Heart right ventricle (tissue), 16 donors: ENCODE measurements at regions not wholly inside any gene's neighbourhood (a gene's known extent, or its start where the extent isn't known, plus 50 kb on each side); places are given as distances from the start of the nearest gene placed in this dataset.

Experiments used
- ATAC-seq, 8 donors: fragments of 200-7000 bp; cut with Tn5 transposase; one replicate each; pipeline ENCODE4 v1.9.1; 2020; ENCODE audit warnings: mild to moderate bottlenecking in 8 of 8, moderate library complexity in 8 of 8, moderate number of reproducible peaks in 1 of 8
- DNase-seq, 2 donors: peaks; one replicate each; pipeline ENCODE4 v3.0.0-alpha.2; 2020
- H3K27ac ChIP-seq, 10 donors: fragments of 200-600 bp; sonication (generic) in 2 of 10; one replicate each; pipeline versions ENCODE4 v1.5.0 to v1.8.0; 2020 to 2022; ENCODE audit warnings: mild to moderate bottlenecking in 3 of 10
- H3K27me3 ChIP-seq, 7 donors: fragments of 200-600 bp; one replicate each; pipeline ENCODE4 v1.8.0; 2021 to 2022; ENCODE audit warnings: mild to moderate bottlenecking in 2 of 7
- H3K36me3 ChIP-seq, 9 donors: fragments of 200-600 bp; sonication (generic) in 1 of 9; one replicate each; pipeline versions ENCODE4 v1.5.0 to v1.8.0; 2020 to 2022; ENCODE audit warnings: mild to moderate bottlenecking in 2 of 9
- H3K4me1 ChIP-seq, 9 donors: fragments of 200-600 bp; sonication (generic) in 1 of 9; one replicate each; pipeline versions ENCODE4 v1.5.0 to v1.8.0; 2020 to 2022; ENCODE audit warnings: mild to moderate bottlenecking in 4 of 9
- H3K4me3 ChIP-seq, 10 donors: fragments of 200-600 bp; sonication (generic) in 2 of 10; one replicate each; pipeline versions ENCODE4 v1.5.0 to v1.8.0; 2020 to 2022; ENCODE audit warnings: mild to moderate bottlenecking in 7 of 10, moderate library complexity in 2 of 10
- H3K9me3 ChIP-seq, 11 donors: fragments of 200-600 bp in 10 of 11; sonication (generic) in 2 of 11; one replicate each; pipeline versions ENCODE4 v1.5.0 to v1.8.0; 2013 to 2022; ENCODE audit warnings: mild to moderate bottlenecking in 2 of 11, control low read depth in 1 of 11, moderate library complexity in 1 of 11
- WGBS, 2 donors: extraction: QIAGEN DNeasy Blood & Tissue Kit; methylation state at CpG; one replicate each; pipeline ENCODE4 v1.1.7; 2013; ENCODE audit warnings: inconsistent platforms in 1 of 2; 5-methylcytosine and 5-hydroxymethylcytosine counted together
- intact Hi-C, 10 donors: fragments of 100-400 bp; cut with DNase I; formaldehyde crosslinking; loops; one replicate each; pipeline versions ENCODE4 v1.11.1 to v1.14.2; 2022
- TF ChIP-seq, protein P1 (sequence below), 9 donors: fragments of 200-600 bp; sonication (generic) in 2 of 9; IDR thresholded peaks; one replicate each; pipeline versions ENCODE4 v1.5.0 to v1.8.0; 2021 to 2022; ENCODE audit warnings: antibody characterized with exemption in 9 of 9, mild to moderate bottlenecking in 5 of 9, moderate library complexity in 1 of 9
- donor health status: Arrhythmogenic right ventricular cardiomyopathy.
- donor health status: ischemic (EF 13 %, LVEDD 7.1; RV severe dilation, severe dysfunction).
- donor health status: healthy with polysubstance abuse.
- donor health status: DM: no; HTN: yes; CAD: no.
- donor health status: DM: no; HTN: no; CAD: no.
- donor health status: ischemic (EF 25% LVEDD 6.9; RV normal size, moderate dysfunction).
- donor health status: ischemic (EF 25% LVEDD 5.7; RV mildly dilated, moderate dysfunction).
- donor health status: healthy.
- donor health status: DM: yes; HTN: yes; CAD: no.
- donor health status: Ischemic cardiomyopathy.
- donor health status: ischemic (EF 35%, LVEDD 5.7; RV mildly dilated, moderate dysfunction).
- donor health status: nonischemic (EF 11% LVEDD 7.7; RV severe dilation, severe dysfunction).
- donor health status: DM: yes; HTN: yes; CAD: no.
- donor health status: PGD.
- donor health status: ischemic (EF 29% LVEDD 5.4; RV normal size, mild dysfunction).
- donor health status: nonischemic (EF 23%, LVEDD 6.1; RV moderate dilation, normal function).

DNA sequence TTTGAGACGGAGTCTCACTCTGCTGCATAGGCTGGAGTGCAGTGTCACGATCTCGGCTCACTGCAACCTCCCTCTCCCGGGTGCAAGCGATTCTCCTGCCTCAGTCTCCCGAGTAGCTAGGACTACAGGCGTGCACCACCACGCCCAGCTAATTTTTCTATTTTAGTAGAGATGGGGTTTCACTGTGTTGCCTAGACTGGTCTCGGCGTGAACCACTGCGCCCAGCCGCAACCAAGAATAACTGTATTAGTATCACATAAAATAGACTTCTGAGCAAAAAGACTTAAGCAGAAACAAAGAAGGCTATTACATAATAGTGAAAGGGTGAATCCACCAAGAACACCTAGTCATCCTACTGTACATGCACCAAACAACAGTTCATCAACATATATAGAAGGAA is 67.6 kb upstream of the TFEC start:
- H3K4me3 ChIP-seq = no peak overlapping the region
- no peak for ATAC-seq
- peaks cover 0 to 2% (median 0%) of the 10 kb centered on the region in 7 donors for H3K27me3 ChIP-seq
- intact Hi-C loops = no loop called here
- DNase-seq = no peak
- no peak overlapping the region for H3K27ac ChIP-seq
- TF ChIP-seq, protein P1, sequence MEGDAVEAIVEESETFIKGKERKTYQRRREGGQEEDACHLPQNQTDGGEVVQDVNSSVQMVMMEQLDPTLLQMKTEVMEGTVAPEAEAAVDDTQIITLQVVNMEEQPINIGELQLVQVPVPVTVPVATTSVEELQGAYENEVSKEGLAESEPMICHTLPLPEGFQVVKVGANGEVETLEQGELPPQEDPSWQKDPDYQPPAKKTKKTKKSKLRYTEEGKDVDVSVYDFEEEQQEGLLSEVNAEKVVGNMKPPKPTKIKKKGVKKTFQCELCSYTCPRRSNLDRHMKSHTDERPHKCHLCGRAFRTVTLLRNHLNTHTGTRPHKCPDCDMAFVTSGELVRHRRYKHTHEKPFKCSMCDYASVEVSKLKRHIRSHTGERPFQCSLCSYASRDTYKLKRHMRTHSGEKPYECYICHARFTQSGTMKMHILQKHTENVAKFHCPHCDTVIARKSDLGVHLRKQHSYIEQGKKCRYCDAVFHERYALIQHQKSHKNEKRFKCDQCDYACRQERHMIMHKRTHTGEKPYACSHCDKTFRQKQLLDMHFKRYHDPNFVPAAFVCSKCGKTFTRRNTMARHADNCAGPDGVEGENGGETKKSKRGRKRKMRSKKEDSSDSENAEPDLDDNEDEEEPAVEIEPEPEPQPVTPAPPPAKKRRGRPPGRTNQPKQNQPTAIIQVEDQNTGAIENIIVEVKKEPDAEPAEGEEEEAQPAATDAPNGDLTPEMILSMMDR (IDR thresholded peaks at IDR 0.05) = no peak
- no peaks in the 10 kb centered on the region for H3K9me3 ChIP-seq
- peaks cover 0 to 9% (median 0%) of the 10 kb centered on the region in 9 donors for H3K4me1 ChIP-seq
- 96% methylated on average over 12 of the region's 12 CpGs for WGBS, 2 donors
- no peaks in the 10 kb centered on the region for H3K36me3 ChIP-seq

DNA sequence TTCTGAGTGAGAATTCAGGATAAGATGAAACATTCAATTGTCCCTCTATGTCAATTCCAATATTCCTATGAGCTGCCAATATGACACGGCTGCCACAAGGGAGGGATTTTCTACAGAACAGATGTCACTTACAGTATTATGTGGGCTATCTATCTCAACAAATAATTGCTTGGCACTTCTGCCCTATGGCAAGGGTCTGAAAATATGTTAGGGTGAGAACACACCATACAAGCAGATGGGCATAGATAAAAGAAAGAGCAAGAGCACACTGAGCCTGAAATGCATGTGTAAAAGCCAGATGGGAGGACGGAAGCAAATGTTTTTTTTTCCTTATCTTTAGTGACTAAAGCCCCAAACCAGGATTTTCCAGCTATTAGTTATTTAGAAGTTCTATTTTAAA is 70.1 kb upstream of the TFEC start:
- intact Hi-C loops = no loop called here
- DNase-seq (no peak), ATAC-seq (no peak)
- Histone ChIP-seq H3K4me1 (peaks cover 0 to 9% (median 0%) of the 10 kb centered on the region in 9 donors), H3K27ac (no peak overlapping the region), H3K36me3 (no peaks in the 10 kb centered on the region), H3K9me3 (no peaks in the 10 kb centered on the region), H3K27me3 (peaks cover 0 to 8% (median 0%) of the 10 kb centered on the region in 7 donors), H3K4me3 (no peak overlapping the region)
- TF ChIP-seq, protein P1 (IDR thresholded peaks at IDR 0.05) = no peak
- 57 to 64% methylated on average over 2 of the region's 2 CpGs for WGBS, 2 donors

DNA sequence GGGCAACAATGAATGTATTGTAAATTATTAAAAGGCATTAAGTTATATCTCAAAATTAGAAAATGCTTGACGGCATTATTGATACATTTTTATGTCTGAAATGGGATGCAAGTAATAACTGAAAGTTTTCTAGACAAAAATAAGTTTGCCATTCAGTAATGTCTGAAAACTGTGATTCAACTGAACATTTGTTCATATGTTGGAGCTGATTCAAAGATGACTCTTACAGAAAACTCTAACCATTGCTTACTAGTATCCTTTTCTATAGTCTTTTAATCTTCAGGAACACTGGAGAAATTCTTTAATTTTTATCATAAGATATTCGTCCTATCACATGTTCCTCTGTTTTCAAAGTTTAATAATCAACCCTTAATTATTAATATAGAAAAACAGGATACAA is 71.1 kb upstream of the TFEC start:
- TF ChIP-seq, protein P1 (IDR thresholded peaks at IDR 0.05) = no peak
- no peak overlapping the region for H3K4me3 ChIP-seq
- no peaks in the 10 kb centered on the region for H3K9me3 ChIP-seq
- H3K4me1 ChIP-seq = peaks cover 0 to 9% (median 0%) of the 10 kb centered on the region in 9 donors
- peaks cover 0 to 8% (median 0%) of the 10 kb centered on the region in 7 donors for H3K27me3 ChIP-seq
- no peak overlapping the region for H3K27ac ChIP-seq
- DNase-seq = no peak
- WGBS, 2 donors = 77 to 80% methylated on average over 2 of the region's 2 CpGs
- no peak for ATAC-seq
- no peaks in the 10 kb centered on the region for H3K36me3 ChIP-seq
- intact Hi-C loops = no loop called here

DNA sequence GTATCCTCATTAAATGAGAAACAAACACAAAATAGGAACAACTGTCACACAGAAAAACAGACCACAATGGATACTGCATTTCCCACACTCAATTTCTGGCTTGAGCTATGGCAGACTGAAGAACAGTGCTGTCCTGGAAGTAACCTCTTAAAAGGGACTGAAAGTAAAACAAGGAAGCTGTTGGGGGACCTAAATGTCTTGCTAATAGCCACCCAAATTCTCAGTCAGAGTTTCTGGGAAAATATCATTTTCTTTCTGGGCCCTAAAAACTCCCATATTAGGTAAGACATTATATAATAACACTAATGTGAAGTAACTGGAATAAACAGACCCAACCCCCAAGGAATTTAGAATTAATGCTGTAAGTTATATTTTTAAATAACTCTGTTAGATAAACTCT is 80.9 kb upstream of the TFEC start:
- Histone ChIP-seq H3K4me1 (no peaks in the 10 kb centered on the region), H3K9me3 (peaks cover 0 to 6% (median 0%) of the 10 kb centered on the region in 11 donors), H3K27me3 (peaks cover 0 to 3% (median 0%) of the 10 kb centered on the region in 7 donors), H3K27ac (no peak overlapping the region), H3K4me3 (no peak overlapping the region), H3K36me3 (no peaks in the 10 kb centered on the region)
- no peak for ATAC-seq
- TF ChIP-seq, protein P1 (IDR thresholded peaks at IDR 0.05) = no peak
- DNase-seq = no peak
- intact Hi-C loops = no loop called here
